ENCODE measurements at regions not wholly inside any gene's neighbourhood (a gene's known extent, or its start where the extent isn't known, plus 50 kb on each side); places are given as distances from the start of the nearest gene placed in this dataset.

DNA sequence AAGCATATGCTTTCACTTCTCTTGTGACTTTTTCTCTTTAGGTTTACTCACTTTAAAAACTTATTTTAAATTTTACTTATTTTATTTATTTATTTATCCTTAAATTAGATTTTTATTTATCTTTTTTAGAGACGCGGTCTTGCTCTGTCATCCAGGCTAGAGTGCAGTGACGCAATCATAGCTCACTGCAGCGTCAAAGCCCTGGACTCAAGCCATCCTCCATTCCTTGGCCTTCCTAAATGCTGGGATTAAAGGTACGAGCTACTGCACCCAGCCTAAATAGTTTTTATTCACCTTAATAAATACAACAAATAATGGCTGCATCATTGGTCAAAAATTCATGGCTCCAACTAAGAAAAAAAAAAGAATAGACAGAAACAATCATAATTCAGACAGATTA, 415.7 kb upstream of the FIGN start:
- TF ChIP-seq POLR2AphosphoS5 (IDR thresholded peaks at IDR 0.05; ENCODE audit: insufficient read depth, low read depth, low read length) (no peak), POLR2A (IDR thresholded peaks at IDR 0.05; ENCODE audit: low read depth, low read length) (no peak), EZH2 (IDR thresholded peaks at IDR 0.05; ENCODE audit: borderline replicate concordance, low read depth, low read length, severe bottlenecking) (no peak)
- TF ChIP-seq, protein P1, sequence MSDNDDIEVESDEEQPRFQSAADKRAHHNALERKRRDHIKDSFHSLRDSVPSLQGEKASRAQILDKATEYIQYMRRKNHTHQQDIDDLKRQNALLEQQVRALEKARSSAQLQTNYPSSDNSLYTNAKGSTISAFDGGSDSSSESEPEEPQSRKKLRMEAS (IDR thresholded peaks at IDR 0.05; ENCODE audit: insufficient read depth, insufficient read length) = no peak
- TF ChIP-seq, protein P2, sequence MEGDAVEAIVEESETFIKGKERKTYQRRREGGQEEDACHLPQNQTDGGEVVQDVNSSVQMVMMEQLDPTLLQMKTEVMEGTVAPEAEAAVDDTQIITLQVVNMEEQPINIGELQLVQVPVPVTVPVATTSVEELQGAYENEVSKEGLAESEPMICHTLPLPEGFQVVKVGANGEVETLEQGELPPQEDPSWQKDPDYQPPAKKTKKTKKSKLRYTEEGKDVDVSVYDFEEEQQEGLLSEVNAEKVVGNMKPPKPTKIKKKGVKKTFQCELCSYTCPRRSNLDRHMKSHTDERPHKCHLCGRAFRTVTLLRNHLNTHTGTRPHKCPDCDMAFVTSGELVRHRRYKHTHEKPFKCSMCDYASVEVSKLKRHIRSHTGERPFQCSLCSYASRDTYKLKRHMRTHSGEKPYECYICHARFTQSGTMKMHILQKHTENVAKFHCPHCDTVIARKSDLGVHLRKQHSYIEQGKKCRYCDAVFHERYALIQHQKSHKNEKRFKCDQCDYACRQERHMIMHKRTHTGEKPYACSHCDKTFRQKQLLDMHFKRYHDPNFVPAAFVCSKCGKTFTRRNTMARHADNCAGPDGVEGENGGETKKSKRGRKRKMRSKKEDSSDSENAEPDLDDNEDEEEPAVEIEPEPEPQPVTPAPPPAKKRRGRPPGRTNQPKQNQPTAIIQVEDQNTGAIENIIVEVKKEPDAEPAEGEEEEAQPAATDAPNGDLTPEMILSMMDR (IDR thresholded peaks at IDR 0.05; ENCODE audit: extremely low read depth in 1 of 2, insufficient read depth in 1 of 2, low read depth in 1 of 2, low read length in 2 of 2) = no peak

All from endothelial cell of umbilical vein (primary cell).